Panc1 (cell line): ENCODE measurements at regions not wholly inside any gene's neighbourhood (a gene's known extent, or its start where the extent isn't known, plus 50 kb on each side); places are given as distances from the start of the nearest gene placed in this dataset.

Experiments used
- ATAC-seq: fragments of 200-7000 bp; cut with Tn5 transposase; 2 replicates; pipeline ENCODE4 v1.9.1; 2020; ENCODE audit warnings: mild to moderate bottlenecking, moderate library complexity
- BruUV-seq: library from RNA; stranded (reverse); fragments of 400-500 nt; replicated peaks from 2 replicates; lab custom pipeline; 2021; lab: Mats Ljungman, UMichigan
- CTCF ChIA-PET: fragments of 300-600 bp; sonication (Branson Sonifier 250); formaldehyde crosslinking; loops from one replicate; lab custom pipeline; 2022; ENCODE audit warnings: antibody characterized with exemption; lab: Charles Lee
- POLR2A ChIA-PET: fragments of 300-600 bp; sonication (Branson Sonifier 250); formaldehyde crosslinking; loops from one replicate; lab custom pipeline; 2022; ENCODE audit warnings: antibody characterized with exemption; lab: Charles Lee
- DNase-seq: peaks from one replicate; pipeline ENCODE4 v3.0.0-alpha.2; 2010; ENCODE audit warnings: low read depth, low spot score
- H3K27ac ChIP-seq: 2 replicates; pipeline ENCODE4 v1.5.1; 2011; ENCODE audit warnings: mild to moderate bottlenecking, low read length, inconsistent platforms
- H3K27me3 ChIP-seq: fragments of 200-500 bp; sonication (Bioruptor generic); 2 replicates; pipeline ENCODE4 v1.6.0; 2014; ENCODE audit warnings: low read length, inconsistent platforms; ENCODE audit not compliant: control insufficient read depth, insufficient read depth
- H3K36me3 ChIP-seq: fragments of 200-500 bp; sonication (Bioruptor generic); 2 replicates; pipeline ENCODE4 v1.5.1; 2014; ENCODE audit warnings: inconsistent platforms, mild to moderate bottlenecking, low read length, moderate library complexity; ENCODE audit not compliant: control insufficient read depth, insufficient read depth
- H3K4me1 ChIP-seq: 2 replicates; pipeline ENCODE4 v1.5.1; 2011; ENCODE audit warnings: inconsistent platforms, mild to moderate bottlenecking, low read length, moderate library complexity; ENCODE audit not compliant: control insufficient read depth, insufficient read depth
- H3K4me3 ChIP-seq, 2 experiments: 2 replicates each; pipeline ENCODE4 v1.5.1; 2011 to 2012; ENCODE audit warnings: low read depth in 2 of 2, low read length in 2 of 2, mild to moderate bottlenecking in 2 of 2, inconsistent platforms in 1 of 2, moderate library complexity in 1 of 2
- H3K9me3 ChIP-seq: fragments of 200-500 bp; sonication (Bioruptor generic); 2 replicates; pipeline ENCODE4 v1.5.1; 2014; ENCODE audit warnings: low read depth, mild to moderate bottlenecking, inconsistent platforms, low read length, moderate library complexity; ENCODE audit not compliant: control insufficient read depth, insufficient read depth
- POLR2AphosphoS5 ChIP-seq: IDR thresholded peaks from 2 replicates; pipeline ENCODE4 v1.6.1; 2012; ENCODE audit warnings: mild to moderate bottlenecking, low read depth, low read length, moderate library complexity
- REST ChIP-seq, 2 experiments: IDR thresholded peaks; 2 replicates each; pipeline ENCODE4 v1.6.1; 2011 to 2012; ENCODE audit warnings: low read depth in 2 of 2, control low read depth in 1 of 2, low read length in 1 of 2, mild to moderate bottlenecking in 1 of 2, moderate library complexity in 1 of 2; ENCODE audit not compliant: insufficient read depth in 1 of 2
- SIN3A ChIP-seq: IDR thresholded peaks from 2 replicates; pipeline ENCODE4 v1.6.1; 2012; ENCODE audit warnings: low read depth, mild to moderate bottlenecking, low read length, moderate library complexity, borderline replicate concordance; ENCODE audit not compliant: insufficient read depth
- TCF7L2 ChIP-seq: IDR thresholded peaks from 2 replicates; pipeline ENCODE4 v1.6.1; 2011; ENCODE audit warnings: mild to moderate bottlenecking, low read depth, low read length, inconsistent platforms
- in situ Hi-C: cut with HindIII; loops from 2 replicates; pipeline ENCODE4 v1.10.0; 2016; ENCODE audit warnings: low sequenced_read_pairs, low pct_unique_long_range_greater_than_20kb
- intact Hi-C: fragments of 100-400 bp; cut with micrococcal nuclease; formaldehyde crosslinking; loops from one replicate; pipeline ENCODE4 v1.10.0; 2022; ENCODE audit not compliant: unreplicated experiment
- TF ChIP-seq, protein P1 (sequence below): fragments of 450-650 bp; IDR thresholded peaks from 2 replicates; pipeline ENCODE4 v1.5.1; 2017; ENCODE audit warnings: mild to moderate bottlenecking

DNA sequence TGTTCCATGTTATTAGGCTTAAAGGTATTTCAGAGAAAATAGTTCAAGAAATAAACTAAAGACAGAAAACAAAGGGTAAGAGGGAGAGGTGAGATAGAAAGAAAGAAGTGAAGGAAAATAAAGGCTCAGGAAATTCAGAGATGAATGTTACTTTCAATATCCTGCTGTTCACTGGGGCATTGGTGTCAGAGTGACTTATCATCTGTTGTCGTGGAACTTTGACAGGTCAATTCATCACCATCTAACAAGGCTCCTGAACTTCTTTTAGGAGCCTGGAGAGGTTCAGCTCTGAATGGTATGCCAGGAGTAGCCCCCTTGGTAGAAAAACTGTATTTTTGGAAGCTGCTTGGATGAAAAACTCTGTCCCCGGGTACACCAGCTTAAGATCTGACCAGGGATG, 100.1 kb downstream of the KLF6 start:
- intact Hi-C loops (no loop called here), in situ Hi-C loops (no loop called here)
- no TSS peak for BruUV-seq

GRCh38 chr10:3683560-3683959, 101.4 kb downstream of the KLF6 start:
- no peak overlapping the region for H3K27ac ChIP-seq
- no peak for TF ChIP-seq TCF7L2
- no peak for TF ChIP-seq SIN3A
- TF ChIP-seq POLR2AphosphoS5: no peak
- TF ChIP-seq REST (IDR thresholded peaks at IDR 0.05; ENCODE audit: insufficient read depth in 1 of 2, low read depth in 2 of 2, low read length in 1 of 2): no peak
- TF ChIP-seq, protein P1, sequence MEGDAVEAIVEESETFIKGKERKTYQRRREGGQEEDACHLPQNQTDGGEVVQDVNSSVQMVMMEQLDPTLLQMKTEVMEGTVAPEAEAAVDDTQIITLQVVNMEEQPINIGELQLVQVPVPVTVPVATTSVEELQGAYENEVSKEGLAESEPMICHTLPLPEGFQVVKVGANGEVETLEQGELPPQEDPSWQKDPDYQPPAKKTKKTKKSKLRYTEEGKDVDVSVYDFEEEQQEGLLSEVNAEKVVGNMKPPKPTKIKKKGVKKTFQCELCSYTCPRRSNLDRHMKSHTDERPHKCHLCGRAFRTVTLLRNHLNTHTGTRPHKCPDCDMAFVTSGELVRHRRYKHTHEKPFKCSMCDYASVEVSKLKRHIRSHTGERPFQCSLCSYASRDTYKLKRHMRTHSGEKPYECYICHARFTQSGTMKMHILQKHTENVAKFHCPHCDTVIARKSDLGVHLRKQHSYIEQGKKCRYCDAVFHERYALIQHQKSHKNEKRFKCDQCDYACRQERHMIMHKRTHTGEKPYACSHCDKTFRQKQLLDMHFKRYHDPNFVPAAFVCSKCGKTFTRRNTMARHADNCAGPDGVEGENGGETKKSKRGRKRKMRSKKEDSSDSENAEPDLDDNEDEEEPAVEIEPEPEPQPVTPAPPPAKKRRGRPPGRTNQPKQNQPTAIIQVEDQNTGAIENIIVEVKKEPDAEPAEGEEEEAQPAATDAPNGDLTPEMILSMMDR: no peak
- H3K36me3 ChIP-seq: no peaks in the 10 kb centered on the region
- no peaks in the 10 kb centered on the region for H3K27me3 ChIP-seq
- DNase-seq (no peak), ATAC-seq (no peak)
- CTCF ChIA-PET: no interaction called here
- no peak overlapping the region for H3K4me3 ChIP-seq
- in situ Hi-C loops (no loop called here), intact Hi-C loops (no loop called here)
- H3K4me1 ChIP-seq: peaks cover 6% of the 10 kb centered on the region
- H3K9me3 ChIP-seq: no peaks in the 10 kb centered on the region
- BruUV-seq: no TSS peak
- POLR2A ChIA-PET: interaction anchor here (0.6 kb wide), 1 partner anchor 64 kb away, joined by 6 read pairs; no protein-coding TSS in a partner anchor

More for the DNA sequence above, 100.1 kb downstream of the KLF6 start:
- no peaks in the 10 kb centered on the region for H3K9me3 ChIP-seq
- POLR2A ChIA-PET: no interaction called here
- no peaks in the 10 kb centered on the region for H3K36me3 ChIP-seq
- TF ChIP-seq, protein P1: no peak
- TF ChIP-seq SIN3A (no peak), REST (IDR thresholded peaks at IDR 0.05; ENCODE audit: insufficient read depth in 1 of 2, low read depth in 2 of 2, low read length in 1 of 2) (no peak), TCF7L2 (no peak), POLR2AphosphoS5 (no peak)
- H3K4me1 ChIP-seq: peaks cover 6% of the 10 kb centered on the region
- no peak for DNase-seq
- ATAC-seq: no peak
- CTCF ChIA-PET: no interaction called here
- H3K27ac ChIP-seq: no peak overlapping the region
- H3K4me3 ChIP-seq: no peak overlapping the region
- no peaks in the 10 kb centered on the region for H3K27me3 ChIP-seq
